ENCODE measurements at regions not wholly inside any gene's neighbourhood (a gene's known extent, or its start where the extent isn't known, plus 50 kb on each side); places are given as distances from the start of the nearest gene placed in this dataset.

GRCh38 chr10:8913720-8914119 lies 859.2 kb downstream of the GATA3 start:
- FAIRE-seq (no peak), DNase-seq (ENCODE audit: insufficient read length) (no peak)
- TF ChIP-seq POLR2AphosphoS5 (IDR thresholded peaks at IDR 0.05; ENCODE audit: low read depth, low read length) = no peak
- no peak for TF ChIP-seq TAF1 (IDR thresholded peaks at IDR 0.05; ENCODE audit: borderline replicate concordance, low read depth, low read length)
- TF ChIP-seq POLR2A (IDR thresholded peaks at IDR 0.05; ENCODE audit: low read depth, low read length) = no peak

DNA sequence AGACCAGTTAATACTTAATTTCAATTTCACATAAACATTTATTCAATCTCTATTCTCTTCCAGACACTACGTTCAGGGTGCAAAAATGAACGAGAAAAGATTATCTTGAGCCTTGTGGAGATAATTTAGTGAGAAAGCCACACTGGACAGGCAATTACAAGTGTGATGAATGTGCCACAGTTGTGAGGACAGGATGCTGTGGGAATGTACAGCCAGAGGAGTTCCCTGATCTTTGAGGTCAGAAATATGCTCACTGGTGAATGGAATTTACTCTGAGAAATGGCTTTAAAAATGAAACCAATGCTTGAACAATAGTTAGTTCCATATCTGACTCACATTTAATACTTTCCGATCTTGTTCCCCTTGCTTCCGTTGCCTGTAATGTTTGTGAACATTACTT lies 864.8 kb downstream of the GATA3 start:
- no peak for FAIRE-seq
- no peak for TF ChIP-seq TAF1 (IDR thresholded peaks at IDR 0.05; ENCODE audit: borderline replicate concordance, low read depth, low read length)
- no peak for TF ChIP-seq POLR2AphosphoS5 (IDR thresholded peaks at IDR 0.05; ENCODE audit: low read depth, low read length)
- TF ChIP-seq POLR2A (IDR thresholded peaks at IDR 0.05; ENCODE audit: low read depth, low read length) = no peak

DNA sequence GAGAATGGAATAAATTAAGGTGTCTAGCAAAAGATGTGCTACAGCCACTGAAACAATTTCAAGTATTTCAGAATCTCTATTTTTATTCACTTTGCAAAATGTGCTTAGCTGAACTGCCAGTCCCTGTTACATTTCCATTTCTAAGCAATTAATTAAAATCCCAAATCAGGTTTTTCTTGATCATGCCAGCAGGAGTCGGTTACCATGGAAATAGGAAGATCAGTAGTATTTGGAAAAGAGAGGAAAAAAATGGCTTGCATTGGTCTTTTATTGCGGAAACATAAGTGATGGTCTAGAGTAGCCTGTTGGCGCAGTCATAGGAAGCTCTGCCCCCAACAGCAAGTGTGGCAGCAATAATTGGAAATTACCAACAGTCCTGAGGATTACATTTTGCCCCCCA lies 867.1 kb downstream of the GATA3 start:
- no peak for DNase-seq (ENCODE audit: insufficient read length)
- TF ChIP-seq TAF1 (IDR thresholded peaks at IDR 0.05; ENCODE audit: borderline replicate concordance, low read depth, low read length) (no peak), POLR2A (IDR thresholded peaks at IDR 0.05; ENCODE audit: low read depth, low read length) (no peak), POLR2AphosphoS5 (IDR thresholded peaks at IDR 0.05; ENCODE audit: low read depth, low read length) (no peak)
- FAIRE-seq = no peak

More for the DNA sequence above, 864.8 kb downstream of the GATA3 start:
- DNase-seq (ENCODE audit: insufficient read length) = no peak

DNA sequence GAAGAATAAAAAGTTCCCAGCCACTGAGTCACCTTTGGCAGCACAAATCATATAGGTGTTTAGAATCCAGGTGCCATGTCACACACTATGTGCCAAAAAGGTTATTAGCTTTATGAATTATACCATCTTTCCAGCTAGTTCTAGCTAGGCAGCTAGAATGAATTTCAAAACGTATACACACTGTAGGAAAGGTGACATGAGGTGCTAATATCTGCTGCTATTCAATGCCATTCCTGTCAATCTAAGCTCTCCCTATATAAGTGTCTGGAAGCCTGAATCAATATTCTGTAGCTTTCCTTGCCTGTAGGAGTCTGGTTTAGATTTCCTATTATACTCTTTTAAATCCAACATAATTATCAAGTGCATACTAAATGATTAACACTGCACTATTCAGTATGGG lies 868.6 kb downstream of the GATA3 start:
- DNase-seq (ENCODE audit: insufficient read length) (no peak), FAIRE-seq (no peak)
- TF ChIP-seq POLR2AphosphoS5 (IDR thresholded peaks at IDR 0.05; ENCODE audit: low read depth, low read length) = no peak
- no peak for TF ChIP-seq POLR2A (IDR thresholded peaks at IDR 0.05; ENCODE audit: low read depth, low read length)
- no peak for TF ChIP-seq TAF1 (IDR thresholded peaks at IDR 0.05; ENCODE audit: borderline replicate concordance, low read depth, low read length)

- DNase-seq (ENCODE audit: insufficient read length) (no peak), FAIRE-seq (no peak)
- TF ChIP-seq POLR2A (IDR thresholded peaks at IDR 0.05; ENCODE audit: low read depth, low read length) = no peak
Measured at GRCh38 chr10:8927705-8928104, 873.2 kb downstream of the GATA3 start.

DNA sequence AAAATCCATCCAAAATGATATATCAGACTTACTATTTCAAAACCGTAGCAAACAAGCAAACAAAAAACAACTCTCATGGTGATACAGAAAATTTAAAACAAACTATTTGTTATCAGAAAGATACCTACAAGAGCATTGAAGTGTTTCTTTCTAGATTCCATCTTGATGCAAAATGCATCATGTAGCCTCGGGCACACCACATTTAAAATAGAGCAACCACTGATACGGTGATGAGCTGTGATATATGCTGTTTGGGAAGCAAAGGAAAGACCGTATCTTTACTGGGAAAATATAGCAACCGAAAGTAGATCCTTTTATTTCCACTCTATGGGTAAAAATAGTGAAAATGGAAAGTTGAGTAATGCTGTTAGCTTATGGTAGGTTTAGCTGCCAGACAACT lies 892.0 kb downstream of the GATA3 start:
- no peak for DNase-seq (ENCODE audit: insufficient read length)
- no peak for FAIRE-seq
- no peak for TF ChIP-seq POLR2A (IDR thresholded peaks at IDR 0.05; ENCODE audit: low read depth, low read length)
- TF ChIP-seq TAF1 (IDR thresholded peaks at IDR 0.05; ENCODE audit: borderline replicate concordance, low read depth, low read length) = no peak
- TF ChIP-seq POLR2AphosphoS5 (IDR thresholded peaks at IDR 0.05; ENCODE audit: low read depth, low read length) = no peak

- TF ChIP-seq TAF1 (IDR thresholded peaks at IDR 0.05; ENCODE audit: borderline replicate concordance, low read depth, low read length) (no peak), POLR2AphosphoS5 (IDR thresholded peaks at IDR 0.05; ENCODE audit: low read depth, low read length) (no peak)
- DNase-seq (ENCODE audit: insufficient read length) (no peak), FAIRE-seq (no peak)
Measured at GRCh38 chr10:8950978-8951377, 896.5 kb downstream of the GATA3 start.

- FAIRE-seq = no peak
- TF ChIP-seq TAF1 (IDR thresholded peaks at IDR 0.05; ENCODE audit: borderline replicate concordance, low read depth, low read length) (no peak), POLR2AphosphoS5 (IDR thresholded peaks at IDR 0.05; ENCODE audit: low read depth, low read length) (no peak), POLR2A (IDR thresholded peaks at IDR 0.05; ENCODE audit: low read depth, low read length) (no peak)
- DNase-seq (ENCODE audit: insufficient read length) = no peak
Measured at GRCh38 chr10:8951440-8952089, 897.1 kb downstream of the GATA3 start.

DNA sequence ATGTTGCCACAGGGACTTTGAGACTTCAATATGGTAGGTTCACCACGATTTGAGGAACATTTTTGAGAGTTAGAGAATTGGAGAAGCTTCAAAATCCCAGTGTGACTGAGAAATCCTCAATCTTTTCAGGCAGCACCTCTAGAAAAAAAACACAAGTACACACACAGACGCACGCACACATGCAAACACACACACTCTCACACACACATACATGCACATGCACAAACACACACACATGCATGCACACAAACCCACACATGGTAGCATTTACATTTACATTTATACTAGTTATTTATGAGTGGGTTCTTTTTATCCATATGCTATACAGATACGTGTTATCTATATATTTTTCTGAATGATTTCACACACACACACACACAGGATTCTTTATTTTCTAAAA lies 901.9 kb downstream of the GATA3 start:
- no peak for DNase-seq (ENCODE audit: insufficient read length)
- no peak for FAIRE-seq
- no peak for TF ChIP-seq POLR2AphosphoS5 (IDR thresholded peaks at IDR 0.05; ENCODE audit: low read depth, low read length)

DNA sequence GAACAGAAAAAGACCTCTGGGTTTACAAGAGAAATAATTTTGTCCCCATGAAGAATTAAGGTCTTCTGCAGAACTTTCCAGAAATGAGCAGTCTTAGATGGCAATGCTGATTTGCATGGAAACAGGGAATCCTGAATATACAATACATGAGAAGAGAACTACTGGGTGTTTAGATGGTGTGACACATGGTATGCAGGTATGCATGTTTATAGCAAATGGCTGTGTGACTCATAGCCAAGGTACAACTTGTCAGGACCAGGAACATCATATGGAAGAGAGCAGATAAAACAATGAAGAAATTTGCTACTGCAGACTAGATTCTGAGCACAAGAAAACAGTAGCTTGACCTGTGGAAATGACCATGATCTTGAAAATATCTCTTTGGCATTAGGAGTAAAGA lies 907.8 kb downstream of the GATA3 start:
- DNase-seq (ENCODE audit: insufficient read length) (no peak), FAIRE-seq (no peak)
- no peak for TF ChIP-seq TAF1 (IDR thresholded peaks at IDR 0.05; ENCODE audit: borderline replicate concordance, low read depth, low read length)
- TF ChIP-seq POLR2AphosphoS5 (IDR thresholded peaks at IDR 0.05; ENCODE audit: low read depth, low read length) = no peak
- no peak for TF ChIP-seq POLR2A (IDR thresholded peaks at IDR 0.05; ENCODE audit: low read depth, low read length)

- FAIRE-seq (no peak), DNase-seq (ENCODE audit: insufficient read length) (no peak)
Measured at GRCh38 chr10:8967061-8967460, 912.6 kb downstream of the GATA3 start.

GRCh38 chr10:8969853-8970252 lies 915.4 kb downstream of the GATA3 start:
- DNase-seq (ENCODE audit: insufficient read length) (no peak), FAIRE-seq (no peak)
- TF ChIP-seq POLR2A (IDR thresholded peaks at IDR 0.05; ENCODE audit: low read depth, low read length) (no peak), POLR2AphosphoS5 (IDR thresholded peaks at IDR 0.05; ENCODE audit: low read depth, low read length) (no peak), TAF1 (IDR thresholded peaks at IDR 0.05; ENCODE audit: borderline replicate concordance, low read depth, low read length) (no peak)

More at GRCh38 chr10:8967061-8967460, 912.6 kb downstream of the GATA3 start:
- TF ChIP-seq TAF1 (IDR thresholded peaks at IDR 0.05; ENCODE audit: borderline replicate concordance, low read depth, low read length) (no peak), POLR2AphosphoS5 (IDR thresholded peaks at IDR 0.05; ENCODE audit: low read depth, low read length) (no peak), POLR2A (IDR thresholded peaks at IDR 0.05; ENCODE audit: low read depth, low read length) (no peak)

DNA sequence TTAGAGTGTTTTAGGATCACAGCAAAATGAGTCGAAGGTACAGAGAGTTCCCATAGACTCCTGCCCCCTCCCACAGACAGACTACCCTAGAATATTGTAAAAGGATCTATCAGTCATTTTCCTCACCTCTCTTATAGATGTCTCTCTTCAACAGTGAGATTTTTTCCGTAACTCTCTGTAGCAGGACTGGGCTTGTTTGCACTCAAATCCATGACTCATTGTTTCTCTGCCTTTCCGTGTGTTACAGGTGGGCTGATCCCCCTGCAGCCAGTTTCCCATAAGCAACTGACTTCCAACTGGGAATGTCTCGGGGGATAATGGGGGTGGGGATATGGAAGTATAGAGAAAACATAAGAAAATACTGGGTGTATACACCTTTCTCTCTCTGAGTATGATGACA lies 921.0 kb downstream of the GATA3 start:
- FAIRE-seq = no peak
- TF ChIP-seq TAF1 (IDR thresholded peaks at IDR 0.05; ENCODE audit: borderline replicate concordance, low read depth, low read length) (no peak), POLR2AphosphoS5 (IDR thresholded peaks at IDR 0.05; ENCODE audit: low read depth, low read length) (no peak), POLR2A (IDR thresholded peaks at IDR 0.05; ENCODE audit: low read depth, low read length) (no peak)

More for the DNA sequence above, 921.0 kb downstream of the GATA3 start:
- DNase-seq (ENCODE audit: insufficient read length) = no peak
